Mucosa of stomach (tissue), 1 donor: ENCODE measurements at regions not wholly inside any gene's neighbourhood (a gene's known extent, or its start where the extent isn't known, plus 50 kb on each side); places are given as distances from the start of the nearest gene placed in this dataset.

Experiments used
- H3K27me3 ChIP-seq: one replicate; pipeline ENCODE4 v1.7.0; 2013; ENCODE audit warnings: mild to moderate bottlenecking, low read length; ENCODE audit not compliant: control insufficient read depth, insufficient read depth
- H3K36me3 ChIP-seq: one replicate; pipeline ENCODE4 v1.7.0; 2013; ENCODE audit warnings: low read length; ENCODE audit not compliant: control insufficient read depth, insufficient read depth
- H3K4me1 ChIP-seq: one replicate; pipeline ENCODE4 v1.7.0; 2013; ENCODE audit warnings: mild to moderate bottlenecking, low read length; ENCODE audit not compliant: control insufficient read depth, insufficient read depth
- H3K4me3 ChIP-seq: one replicate; pipeline ENCODE4 v1.7.0; 2013; ENCODE audit warnings: low read length
- H3K9ac ChIP-seq: one replicate; pipeline ENCODE4 v1.7.0; 2013; ENCODE audit warnings: mild to moderate bottlenecking, low read length, moderate library complexity
- H3K9me3 ChIP-seq: one replicate; pipeline ENCODE4 v1.7.0; 2013; ENCODE audit warnings: mild to moderate bottlenecking, low read length, moderate library complexity; ENCODE audit not compliant: control insufficient read depth
- donor health status: Pancreatic carcinoma.

GRCh38 chr1:209379280-209379679 lies 204.2 kb upstream of the CAMK1G start:
- H3K4me3 ChIP-seq = no peak overlapping the region
- no peaks in the 10 kb centered on the region for H3K9me3 ChIP-seq
- no peaks in the 10 kb centered on the region for H3K36me3 ChIP-seq
- no peaks in the 10 kb centered on the region for H3K4me1 ChIP-seq
- H3K27me3 ChIP-seq = no peaks in the 10 kb centered on the region
- H3K9ac ChIP-seq = no peak overlapping the region

- no peaks in the 10 kb centered on the region for H3K4me1 ChIP-seq
- no peak overlapping the region for H3K4me3 ChIP-seq
- no peaks in the 10 kb centered on the region for H3K36me3 ChIP-seq
Measured at GRCh38 chr1:209380420-209380819, 203.1 kb upstream of the CAMK1G start.

GRCh38 chr1:209382231-209383100 lies 201.0 kb upstream of the CAMK1G start:
- Histone ChIP-seq H3K9ac (no peak overlapping the region), H3K4me1 (no peaks in the 10 kb centered on the region), H3K4me3 (no peak overlapping the region)

More at GRCh38 chr1:209380420-209380819, 203.1 kb upstream of the CAMK1G start:
- Histone ChIP-seq H3K9ac (no peak overlapping the region), H3K9me3 (no peaks in the 10 kb centered on the region), H3K27me3 (no peaks in the 10 kb centered on the region)

GRCh38 chr1:209383422-209383821 lies 200.1 kb upstream of the CAMK1G start:
- no peaks in the 10 kb centered on the region for H3K4me1 ChIP-seq
- no peaks in the 10 kb centered on the region for H3K27me3 ChIP-seq
- no peaks in the 10 kb centered on the region for H3K36me3 ChIP-seq
- H3K9me3 ChIP-seq = no peaks in the 10 kb centered on the region
- no peak overlapping the region for H3K9ac ChIP-seq
- H3K4me3 ChIP-seq = no peak overlapping the region

More at GRCh38 chr1:209382231-209383100, 201.0 kb upstream of the CAMK1G start:
- no peaks in the 10 kb centered on the region for H3K27me3 ChIP-seq
- no peaks in the 10 kb centered on the region for H3K36me3 ChIP-seq
- no peaks in the 10 kb centered on the region for H3K9me3 ChIP-seq

- Histone ChIP-seq H3K36me3 (no peaks in the 10 kb centered on the region), H3K4me3 (no peak overlapping the region), H3K9ac (no peak overlapping the region), H3K9me3 (no peaks in the 10 kb centered on the region), H3K27me3 (no peaks in the 10 kb centered on the region), H3K4me1 (no peaks in the 10 kb centered on the region)
Measured at GRCh38 chr1:209383907-209384709, 199.4 kb upstream of the CAMK1G start.

GRCh38 chr1:209384710-209385550 lies 198.6 kb upstream of the CAMK1G start:
- no peaks in the 10 kb centered on the region for H3K4me1 ChIP-seq
- H3K4me3 ChIP-seq = no peak overlapping the region
- no peaks in the 10 kb centered on the region for H3K36me3 ChIP-seq
- H3K9ac ChIP-seq = no peak overlapping the region
- H3K27me3 ChIP-seq = no peaks in the 10 kb centered on the region
- H3K9me3 ChIP-seq = no peaks in the 10 kb centered on the region

- no peak overlapping the region for H3K4me3 ChIP-seq
- no peaks in the 10 kb centered on the region for H3K36me3 ChIP-seq
- H3K4me1 ChIP-seq = no peaks in the 10 kb centered on the region
- H3K27me3 ChIP-seq = no peaks in the 10 kb centered on the region
- H3K9me3 ChIP-seq = no peaks in the 10 kb centered on the region
- no peak overlapping the region for H3K9ac ChIP-seq
Measured at GRCh38 chr1:209386156-209386555, 197.4 kb upstream of the CAMK1G start.

- no peak overlapping the region for H3K4me3 ChIP-seq
- H3K27me3 ChIP-seq = no peaks in the 10 kb centered on the region
- H3K9ac ChIP-seq = no peak overlapping the region
- no peaks in the 10 kb centered on the region for H3K36me3 ChIP-seq
- H3K9me3 ChIP-seq = no peaks in the 10 kb centered on the region
- H3K4me1 ChIP-seq = no peaks in the 10 kb centered on the region
Measured at GRCh38 chr1:209387271-209387968, 196.1 kb upstream of the CAMK1G start.

- H3K9me3 ChIP-seq = no peaks in the 10 kb centered on the region
- H3K36me3 ChIP-seq = no peaks in the 10 kb centered on the region
- H3K4me1 ChIP-seq = no peaks in the 10 kb centered on the region
- H3K27me3 ChIP-seq = no peaks in the 10 kb centered on the region
- H3K4me3 ChIP-seq = no peak overlapping the region
- no peak overlapping the region for H3K9ac ChIP-seq
Measured at GRCh38 chr1:209387969-209388329, 195.6 kb upstream of the CAMK1G start.

- Histone ChIP-seq H3K9me3 (no peaks in the 10 kb centered on the region), H3K4me3 (no peak overlapping the region), H3K9ac (no peak overlapping the region), H3K27me3 (no peaks in the 10 kb centered on the region), H3K4me1 (no peaks in the 10 kb centered on the region), H3K36me3 (no peaks in the 10 kb centered on the region)
Measured at GRCh38 chr1:209388358-209388757, 195.2 kb upstream of the CAMK1G start.

- Histone ChIP-seq H3K4me1 (no peaks in the 10 kb centered on the region), H3K36me3 (no peaks in the 10 kb centered on the region), H3K4me3 (no peak overlapping the region)
Measured at GRCh38 chr1:209389258-209389657, 194.3 kb upstream of the CAMK1G start.

More at GRCh38 chr1:209389258-209389657, 194.3 kb upstream of the CAMK1G start:
- H3K9ac ChIP-seq = no peak overlapping the region
- no peaks in the 10 kb centered on the region for H3K27me3 ChIP-seq
- no peaks in the 10 kb centered on the region for H3K9me3 ChIP-seq
